ENCODE measurements at regions not wholly inside any gene's neighbourhood (a gene's known extent, or its start where the extent isn't known, plus 50 kb on each side); places are given as distances from the start of the nearest gene placed in this dataset.
"Not testable (repeated sequence)": the region's sequence is repeated elsewhere in the genome, so short reads cannot be mapped to it uniquely, and the experiment has no call there.

DNA sequence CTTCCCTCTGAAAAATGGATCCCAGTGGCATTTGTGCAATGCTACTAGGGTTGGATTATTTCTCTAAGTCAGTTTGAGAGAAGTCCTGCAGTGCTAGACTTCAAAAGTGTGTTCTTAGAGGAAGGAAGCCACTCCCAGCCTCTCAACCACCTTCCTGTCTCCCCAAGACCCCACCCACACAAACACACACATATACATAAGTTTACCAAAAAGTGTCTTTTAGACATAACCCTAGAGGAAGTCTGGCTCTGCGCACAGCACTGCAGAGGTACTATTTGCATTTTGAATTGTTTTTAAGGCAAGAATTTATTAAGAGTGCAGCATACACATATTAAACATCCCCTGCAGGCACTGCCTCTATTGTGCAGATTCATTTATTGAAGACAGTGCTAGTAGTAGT, 127.3 kb downstream of the HHIPL2 start:
- in situ Hi-C loops (cut with MboI; ENCODE audit: low pct_unique_long_range_greater_than_20kb, low sequenced_read_pairs): no loop called here
- no peak for DNase-seq

DNA sequence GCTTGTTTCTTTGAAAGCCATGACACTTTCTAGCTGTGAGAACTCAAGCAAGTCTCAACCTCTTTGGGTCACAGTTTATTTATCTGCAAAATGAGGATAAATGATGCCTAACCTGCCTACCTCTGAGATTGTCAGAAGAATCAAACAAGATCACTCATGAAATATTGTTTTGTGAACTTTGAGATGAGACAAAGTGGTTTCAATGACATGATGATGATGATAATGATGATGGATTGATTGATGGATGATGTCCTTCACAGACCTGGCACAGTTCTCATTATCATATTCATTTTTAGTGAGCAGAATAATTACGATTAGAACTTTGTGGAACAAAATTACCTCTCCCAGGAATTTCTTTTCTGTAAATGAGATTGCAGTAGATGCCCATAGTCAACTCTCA, 129.2 kb downstream of the HHIPL2 start:
- DNase-seq: no peak
- in situ Hi-C loops (cut with MboI; ENCODE audit: low pct_unique_long_range_greater_than_20kb, low sequenced_read_pairs): no loop called here

DNA sequence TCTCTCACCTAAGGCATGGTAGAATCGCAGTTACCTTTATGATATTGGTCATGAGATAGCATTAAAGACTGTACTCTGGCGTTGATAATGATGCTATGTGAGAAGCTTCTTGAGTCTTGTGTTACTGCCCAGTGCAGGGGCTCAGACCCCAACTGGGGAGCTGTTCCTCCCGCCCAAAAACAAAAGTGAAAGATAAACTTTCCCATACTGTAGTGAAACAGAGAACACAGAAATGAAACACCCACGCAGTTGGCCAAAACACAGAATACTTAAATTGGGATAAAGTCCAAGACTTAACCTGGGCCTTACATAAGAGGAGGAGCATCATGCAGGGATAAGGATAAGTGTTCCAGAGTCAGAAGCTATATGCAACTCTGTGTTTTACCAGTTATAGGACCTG, 130.6 kb downstream of the HHIPL2 start:
- in situ Hi-C loops (cut with MboI; ENCODE audit: low pct_unique_long_range_greater_than_20kb, low sequenced_read_pairs): no loop called here
- DNase-seq: no peak

DNA sequence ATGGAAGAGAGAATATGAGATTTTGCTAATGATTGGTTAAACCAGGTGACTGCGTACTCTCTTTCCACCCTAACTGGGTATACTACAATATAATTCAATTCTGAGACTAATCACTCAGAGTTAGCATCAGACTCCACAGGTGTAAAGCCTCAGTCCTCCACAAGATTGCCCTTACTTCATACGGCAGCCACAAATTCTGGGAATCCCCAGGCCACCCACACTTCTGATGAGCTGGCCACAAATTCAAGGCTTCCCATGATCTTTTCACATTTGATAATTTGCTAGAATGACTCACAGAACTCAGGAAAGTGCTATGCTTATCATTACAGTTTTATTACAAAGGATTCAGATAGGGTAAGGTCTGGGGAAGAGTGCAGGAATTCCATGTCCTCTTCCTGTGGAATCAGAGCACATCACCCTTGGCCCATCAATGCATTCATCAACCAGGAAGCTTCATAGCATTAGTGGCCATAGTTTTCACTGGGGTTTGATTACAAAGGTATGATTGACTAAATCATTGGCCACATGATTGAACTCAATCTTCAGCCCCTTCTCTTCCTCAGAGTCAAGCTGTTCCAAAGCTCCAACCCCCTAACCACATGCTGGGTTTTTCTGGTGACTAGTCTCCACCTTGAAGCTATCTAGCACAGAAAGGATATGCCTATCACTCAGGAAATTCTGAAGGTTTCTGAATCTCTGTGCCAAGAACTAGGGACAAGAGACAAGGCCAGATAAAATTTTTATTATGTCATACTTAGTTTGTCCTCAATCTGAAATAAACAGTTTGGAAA, 131.7 kb downstream of the HHIPL2 start:
- in situ Hi-C loops (cut with MboI; ENCODE audit: low pct_unique_long_range_greater_than_20kb, low sequenced_read_pairs): no loop called here
- no peak for DNase-seq

DNA sequence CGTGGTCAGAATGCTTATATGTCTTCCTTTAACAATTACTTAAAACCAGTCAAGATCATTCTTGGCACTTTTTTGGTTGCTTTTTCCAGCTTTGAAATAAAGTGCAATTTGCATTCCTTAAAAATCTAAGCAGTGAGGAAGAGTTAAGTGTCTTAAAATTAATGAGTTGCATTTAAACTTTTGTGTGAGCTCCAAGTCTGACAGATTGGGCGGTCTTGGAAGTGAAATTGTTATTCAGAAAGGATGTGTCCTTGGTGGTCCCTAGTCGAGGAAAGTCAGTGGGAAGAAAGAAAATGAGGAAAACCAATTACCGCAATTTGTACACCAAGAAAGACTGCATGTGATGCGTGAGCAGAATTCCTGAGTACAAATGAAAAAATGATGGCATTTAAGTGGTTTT, 132.5 kb downstream of the HHIPL2 start:
- in situ Hi-C loops (cut with MboI; ENCODE audit: low pct_unique_long_range_greater_than_20kb, low sequenced_read_pairs): no loop called here
- DNase-seq: no peak

DNA sequence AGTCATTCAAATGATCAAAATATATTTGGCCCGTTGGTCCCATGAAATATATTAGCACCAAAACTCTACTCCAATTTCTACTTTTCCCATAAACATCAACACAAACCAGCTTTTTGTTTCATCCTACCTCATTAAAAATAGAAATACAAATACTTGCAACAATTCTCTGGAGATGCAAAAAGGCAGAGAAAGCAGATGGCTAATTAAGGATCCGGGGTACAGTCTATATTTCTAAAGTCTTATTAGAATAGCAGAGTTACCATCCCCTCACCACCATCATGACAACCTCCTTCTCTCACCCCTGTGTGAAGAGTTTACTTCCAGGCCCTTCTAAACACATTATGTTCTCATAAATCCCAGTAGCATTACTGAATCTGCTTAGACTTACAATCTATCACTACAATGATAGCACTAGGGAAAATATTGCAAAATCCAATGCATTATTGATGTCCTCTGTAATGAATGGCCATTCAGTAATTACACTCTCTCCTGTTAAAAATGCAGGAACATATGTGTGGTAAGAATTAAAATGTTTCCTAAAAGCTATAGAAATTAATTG, 133.8 kb downstream of the HHIPL2 start:
- DNase-seq: no peak
- in situ Hi-C loops (cut with MboI; ENCODE audit: low pct_unique_long_range_greater_than_20kb, low sequenced_read_pairs): no loop called here

DNA sequence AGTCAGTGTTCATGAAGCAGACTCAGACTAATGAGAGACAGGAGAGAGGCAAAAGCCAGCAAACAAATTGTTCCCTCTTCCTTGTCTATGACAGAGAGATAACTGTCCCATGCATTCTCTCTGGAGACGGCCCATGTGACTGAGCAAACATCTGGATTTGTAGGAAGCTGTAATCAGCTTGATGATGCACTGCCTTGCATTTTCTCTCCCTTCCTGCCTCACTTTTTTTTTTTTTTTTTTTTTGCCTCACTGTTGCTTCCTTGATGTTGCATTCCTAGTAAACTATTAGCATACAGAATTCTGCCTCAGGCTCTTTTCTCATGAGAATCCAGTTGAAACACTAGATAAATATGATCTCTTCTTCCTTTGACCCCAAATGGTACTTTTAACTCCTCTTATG, 134.5 kb downstream of the HHIPL2 start:
- DNase-seq: no peak
- in situ Hi-C loops (cut with MboI; ENCODE audit: low pct_unique_long_range_greater_than_20kb, low sequenced_read_pairs): no loop called here

DNA sequence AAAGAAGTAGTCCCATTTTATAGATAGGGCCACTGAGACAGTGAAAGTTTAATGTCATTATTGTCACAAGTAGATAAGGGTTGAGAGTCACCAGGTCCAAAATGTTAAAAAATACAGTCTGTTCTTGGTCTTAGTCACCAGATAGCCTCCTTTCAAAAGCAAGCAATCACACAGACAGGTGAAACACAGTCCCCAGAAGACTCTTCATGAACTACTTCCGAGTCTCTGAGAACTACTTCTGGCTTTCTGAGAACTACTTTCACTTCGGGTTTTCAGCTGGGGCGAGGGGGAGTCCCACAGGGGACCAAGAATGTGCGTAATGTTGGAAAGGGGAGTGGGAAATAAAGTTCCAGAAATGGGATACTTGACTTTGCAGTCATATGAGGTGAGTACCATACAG, 143.2 kb downstream of the HHIPL2 start:
- DNase-seq: no peak
- in situ Hi-C loops (cut with MboI; ENCODE audit: low pct_unique_long_range_greater_than_20kb, low sequenced_read_pairs): no loop called here

DNA sequence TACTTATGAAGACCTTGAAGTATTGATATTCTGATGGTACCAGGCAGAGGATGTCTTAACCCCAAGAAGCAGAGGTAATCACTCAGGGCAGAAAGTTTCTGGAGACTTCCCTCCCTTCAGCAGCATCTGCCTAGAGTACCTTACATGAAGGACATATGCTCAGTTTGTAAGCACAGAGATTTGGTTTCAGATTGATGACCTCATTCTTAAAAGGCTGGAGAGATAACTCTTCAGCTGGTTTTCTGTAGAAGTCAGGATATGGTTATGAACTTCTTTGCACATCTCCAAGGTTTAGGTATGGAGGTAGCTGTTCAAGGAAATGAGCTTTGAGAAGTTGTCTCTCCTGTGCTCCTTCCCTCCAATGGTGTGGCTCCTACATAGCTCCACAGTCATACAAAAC, 148.7 kb downstream of the HHIPL2 start:
- DNase-seq: no peak
- in situ Hi-C loops (cut with MboI; ENCODE audit: low pct_unique_long_range_greater_than_20kb, low sequenced_read_pairs): no loop called here

DNA sequence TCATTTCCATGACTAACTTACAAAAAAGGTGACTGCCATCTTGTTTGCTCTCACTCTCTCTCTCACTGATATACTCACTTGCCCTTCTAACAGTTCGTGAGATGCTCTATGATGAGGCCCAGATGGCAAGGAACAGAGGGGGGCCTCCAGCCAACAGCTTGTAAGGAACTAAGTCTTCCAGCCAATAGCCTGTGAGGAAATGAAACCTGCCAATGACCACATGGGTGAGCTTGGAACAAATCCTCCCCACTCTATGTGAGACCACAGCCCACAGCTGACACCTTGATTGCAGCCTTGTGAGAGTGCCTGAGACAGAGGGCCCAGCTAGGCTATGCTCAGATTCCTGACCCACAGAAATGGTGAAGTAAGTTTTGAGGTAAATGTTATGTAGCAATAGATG, 153.7 kb downstream of the HHIPL2 start:
- no peak for DNase-seq
- in situ Hi-C loops (cut with MboI; ENCODE audit: low pct_unique_long_range_greater_than_20kb, low sequenced_read_pairs): no loop called here

DNA sequence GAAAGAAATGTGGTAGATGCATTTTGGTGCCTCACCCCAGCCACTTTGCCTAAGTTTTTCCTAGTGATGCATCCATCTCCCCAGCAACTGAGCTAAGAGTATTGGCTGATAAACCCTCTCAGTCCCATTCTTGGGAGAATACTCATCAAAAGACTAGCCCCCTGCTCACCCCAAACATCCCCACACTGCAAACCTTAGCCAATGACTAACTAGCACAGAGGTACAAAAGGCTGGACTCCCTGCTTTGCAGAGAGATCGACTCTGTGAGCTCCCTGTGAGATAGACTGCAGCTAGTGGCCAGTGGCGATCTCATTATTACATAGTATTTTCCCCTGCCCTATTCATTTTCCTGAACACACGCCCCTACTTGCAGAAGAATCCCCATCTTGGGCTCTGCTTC, 155.3 kb downstream of the HHIPL2 start:
- in situ Hi-C loops (cut with MboI; ENCODE audit: low pct_unique_long_range_greater_than_20kb, low sequenced_read_pairs): no loop called here
- DNase-seq: no peak

DNA sequence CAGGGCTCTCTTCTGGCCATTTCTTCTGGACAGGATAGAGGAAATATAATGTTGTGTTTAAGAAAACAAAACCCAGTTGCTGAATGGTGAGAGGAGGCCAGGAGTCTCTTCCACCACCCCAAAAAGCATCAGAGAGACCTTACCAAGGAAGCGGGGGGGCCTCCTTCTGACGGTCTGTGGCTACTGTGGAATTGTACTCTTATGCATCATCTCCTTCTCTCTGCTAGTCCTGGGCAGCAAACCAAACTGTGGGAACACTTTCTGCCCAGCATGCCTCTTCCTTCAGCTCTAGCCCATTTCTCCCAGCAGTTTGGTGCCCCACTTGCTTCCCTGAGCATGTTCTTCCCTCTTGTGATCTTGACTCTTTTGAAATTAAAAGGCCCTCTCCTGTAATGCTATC, 157.7 kb downstream of the HHIPL2 start:
- in situ Hi-C loops (cut with MboI; ENCODE audit: low pct_unique_long_range_greater_than_20kb, low sequenced_read_pairs): no loop called here
- no peak for DNase-seq

DNA sequence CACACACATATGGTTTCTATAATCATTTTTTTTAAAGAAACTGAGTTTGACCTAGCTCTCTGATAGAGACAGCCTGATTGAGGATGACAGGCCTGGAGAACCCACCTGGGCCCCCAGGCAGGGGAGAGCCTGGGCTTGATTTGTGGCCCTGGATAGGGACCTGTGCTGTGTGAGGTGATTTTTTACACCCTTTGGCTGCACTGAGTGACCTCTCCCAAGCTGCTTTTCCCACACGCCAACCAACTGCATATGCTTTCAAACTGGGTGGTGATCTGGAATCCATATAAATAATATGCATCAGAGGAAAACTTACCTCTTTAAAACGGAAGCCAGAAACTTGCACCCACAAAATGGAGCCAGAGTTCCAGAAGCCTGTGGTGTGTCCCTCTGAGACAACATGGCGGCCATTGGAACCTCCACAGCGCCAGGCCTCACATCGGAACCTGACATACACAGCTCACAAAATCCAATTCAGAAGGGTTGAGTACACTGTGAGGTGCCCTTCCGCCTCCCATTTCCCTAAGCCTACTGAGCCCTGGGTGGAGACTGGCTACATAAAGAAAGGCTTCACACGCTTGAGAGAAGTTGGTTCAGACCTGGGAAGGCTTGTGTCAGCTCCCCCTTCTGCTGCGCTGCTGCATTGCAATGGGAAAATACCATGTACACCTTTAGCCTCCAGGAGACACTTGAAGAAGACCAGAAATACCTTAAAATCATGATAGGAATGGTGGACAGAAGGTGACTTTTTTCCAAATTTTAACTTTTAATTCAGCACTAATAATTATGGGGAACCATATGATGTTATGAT, 160.7 kb downstream of the HHIPL2 start:
- in situ Hi-C loops (cut with MboI; ENCODE audit: low pct_unique_long_range_greater_than_20kb, low sequenced_read_pairs): no loop called here
- DNase-seq: peak; percentile 11

DNA sequence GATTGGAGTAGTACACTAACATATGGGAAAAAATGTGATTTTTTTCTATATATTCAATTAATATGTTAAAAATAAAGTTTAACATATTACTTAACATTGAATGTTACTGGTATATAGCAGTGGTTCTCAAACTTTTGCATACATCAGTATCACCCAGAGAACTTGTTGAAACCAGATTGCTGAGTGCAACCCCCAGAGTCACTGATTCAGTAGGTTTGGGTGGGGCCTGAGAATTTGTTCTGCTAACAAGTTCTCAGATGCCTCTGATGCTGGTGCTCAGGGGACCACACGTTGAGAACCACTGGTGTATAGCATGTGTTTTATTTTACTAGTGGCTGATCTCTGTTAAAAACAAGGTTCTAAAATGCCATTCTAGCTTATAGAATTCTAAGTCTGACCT, 161.9 kb downstream of the HHIPL2 start:
- in situ Hi-C loops (cut with MboI; ENCODE audit: low pct_unique_long_range_greater_than_20kb, low sequenced_read_pairs): no loop called here

DNA sequence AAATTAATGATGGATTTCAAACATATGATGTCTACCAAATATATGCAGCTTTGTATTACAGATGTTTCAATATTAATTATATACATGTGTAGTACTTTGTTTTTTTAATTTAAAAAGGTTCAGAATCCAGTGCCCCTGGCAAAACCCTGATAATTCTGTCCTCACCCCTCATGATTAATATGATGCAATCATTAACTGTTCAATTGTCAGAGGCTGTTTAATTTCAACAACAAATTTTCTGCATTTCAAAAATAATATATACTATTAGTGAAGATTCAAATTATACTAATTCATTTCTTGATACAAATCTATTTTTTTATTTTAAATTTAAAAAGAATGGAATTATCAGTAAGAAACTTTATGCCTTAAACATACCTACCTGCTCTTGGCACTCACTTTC, 162.6 kb downstream of the HHIPL2 start:
- no peak for DNase-seq
- in situ Hi-C loops (cut with MboI; ENCODE audit: low pct_unique_long_range_greater_than_20kb, low sequenced_read_pairs): no loop called here

More for the DNA sequence above, 161.9 kb downstream of the HHIPL2 start:
- no peak for DNase-seq

DNA sequence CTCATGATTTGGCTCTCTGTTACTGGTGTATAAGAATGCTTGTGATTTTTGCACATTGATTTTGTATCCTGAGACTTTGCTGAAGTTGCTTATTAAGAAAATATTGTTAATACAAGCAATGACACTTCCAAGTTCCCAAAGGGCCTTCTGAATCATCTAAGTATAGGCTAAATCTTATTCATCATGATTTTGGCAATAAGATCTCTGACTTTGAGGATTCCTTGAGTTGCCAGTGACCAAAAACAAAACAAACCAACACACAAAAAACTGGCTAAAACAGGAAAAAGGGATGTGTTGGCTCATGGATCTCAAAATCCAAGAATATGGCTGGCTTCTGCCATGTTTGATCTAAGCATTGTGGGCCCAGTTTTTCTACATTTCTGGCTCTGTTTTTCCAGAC, 163.4 kb downstream of the HHIPL2 start:
- no peak for DNase-seq
- in situ Hi-C loops (cut with MboI; ENCODE audit: low pct_unique_long_range_greater_than_20kb, low sequenced_read_pairs): no loop called here

DNA sequence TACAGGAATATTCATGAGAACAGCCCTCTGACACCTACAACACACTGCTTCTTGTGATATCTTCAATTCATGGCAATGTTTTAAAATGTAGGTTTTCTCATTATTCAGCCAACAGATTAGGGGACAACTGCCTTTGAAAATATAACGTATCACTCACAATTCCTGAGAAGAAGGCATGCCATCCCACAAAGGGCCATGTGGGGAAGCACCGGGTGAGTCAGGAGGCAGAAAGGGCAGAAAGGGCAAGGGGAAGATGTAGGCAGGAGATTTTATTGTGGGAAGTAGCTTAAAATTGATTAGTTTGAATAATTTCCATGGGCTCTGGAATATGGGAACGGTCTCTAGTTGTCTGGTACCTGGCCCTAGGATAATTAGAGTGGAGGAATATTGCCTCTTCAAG, 165.7 kb downstream of the HHIPL2 start:
- in situ Hi-C loops (cut with MboI; ENCODE audit: low pct_unique_long_range_greater_than_20kb, low sequenced_read_pairs): no loop called here
- DNase-seq: no peak

DNA sequence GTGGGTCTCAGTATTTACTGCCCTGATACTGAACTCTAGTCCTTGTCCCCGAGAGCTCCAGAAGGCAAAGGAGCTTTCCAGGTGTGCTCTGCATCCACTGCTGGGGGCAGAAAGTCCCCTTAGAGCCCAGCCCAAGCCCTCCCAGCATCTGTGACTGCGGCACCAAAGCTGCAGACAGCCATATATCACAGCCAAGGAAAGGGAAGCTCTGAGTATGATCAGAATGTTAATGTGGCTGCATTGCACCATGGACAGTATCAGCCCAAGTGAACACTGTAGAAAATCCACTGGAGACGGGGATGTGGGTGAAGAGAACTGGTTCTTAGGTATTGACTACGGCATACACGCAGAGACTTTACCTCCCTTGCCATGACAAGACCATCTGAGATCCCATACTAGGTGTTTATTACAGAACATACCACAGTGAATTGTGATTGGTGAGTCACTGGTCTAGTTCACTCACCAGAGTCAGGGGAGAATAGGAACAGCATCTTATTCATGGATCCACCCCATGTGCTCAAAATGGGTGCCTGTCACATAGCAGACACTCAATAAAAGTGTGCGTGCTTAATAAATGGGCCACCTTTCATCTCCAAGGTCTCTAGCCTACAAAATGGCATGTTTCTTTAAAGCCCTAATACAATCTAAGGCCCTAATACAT, 170.3 kb downstream of the HHIPL2 start:
- DNase-seq: no peak

DNA sequence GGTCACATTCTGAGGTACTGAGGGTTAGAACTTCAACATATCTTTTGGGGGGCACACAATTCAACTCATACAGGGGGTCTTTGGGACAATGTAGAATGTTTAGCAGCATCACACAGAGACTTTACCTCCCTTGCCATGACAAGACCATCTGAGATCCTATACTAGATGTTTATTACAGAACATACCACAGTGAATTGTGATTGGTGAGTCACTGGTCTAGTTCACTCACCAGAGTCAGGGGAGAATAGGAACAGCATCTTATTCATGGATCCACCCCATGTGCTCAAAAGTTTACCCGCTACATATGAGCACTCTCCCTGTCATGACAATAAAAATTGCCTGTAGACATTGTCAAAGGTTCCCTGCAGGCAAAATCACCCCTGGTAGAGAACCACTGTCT, 171.1 kb downstream of the HHIPL2 start:
- in situ Hi-C loops (cut with MboI; ENCODE audit: low pct_unique_long_range_greater_than_20kb, low sequenced_read_pairs); DNase-seq: not testable (repeated sequence)

More for the DNA sequence above, 170.3 kb downstream of the HHIPL2 start:
- in situ Hi-C loops (cut with MboI; ENCODE audit: low pct_unique_long_range_greater_than_20kb, low sequenced_read_pairs): no loop called here

DNA sequence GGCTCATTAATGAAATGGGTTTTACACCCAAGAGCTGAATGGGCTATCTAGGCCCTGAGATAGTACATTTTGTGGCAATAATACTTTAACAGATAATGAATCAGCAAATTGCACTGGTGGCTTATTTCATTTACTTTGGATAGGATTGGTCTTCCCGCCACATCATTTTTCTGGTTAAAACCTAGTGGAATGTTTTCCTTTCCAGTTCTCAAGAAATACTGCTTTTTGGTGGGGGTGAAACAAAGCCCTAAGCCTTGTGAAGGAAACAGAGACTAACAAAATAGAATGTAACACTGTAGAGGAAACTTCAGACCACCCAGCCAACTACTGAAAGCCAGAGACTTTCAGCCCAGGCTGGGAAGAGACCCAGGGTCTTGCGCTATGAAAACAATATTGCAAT, 172.2 kb downstream of the HHIPL2 start:
- DNase-seq: no peak
- in situ Hi-C loops (cut with MboI; ENCODE audit: low pct_unique_long_range_greater_than_20kb, low sequenced_read_pairs): no loop called here

Measured in KBM-7 (cell line).